GM19025 (cell line): ENCODE measurements at regions not wholly inside any gene's neighbourhood (a gene's known extent, or its start where the extent isn't known, plus 50 kb on each side); places are given as distances from the start of the nearest gene placed in this dataset.
"Not testable (repeated sequence)": the region's sequence is repeated elsewhere in the genome, so short reads cannot be mapped to it uniquely, and the experiment has no call there.

Experiments used
- ATAC-seq: cut with Tn5 transposase; IDR thresholded peaks from one replicate; pipeline ENCODE4 v1.9.1; 2021; ENCODE audit warnings: mild to moderate bottlenecking, low read depth, moderate library complexity; ENCODE audit not compliant: unreplicated experiment

- ATAC-seq = no peak
Measured at GRCh38 chr13:60811581-60811980, 414.6 kb downstream of the TDRD3 start.

GRCh38 chr13:60805640-60806039 is 408.6 kb downstream of the TDRD3 start:
- not testable (repeated sequence) for ATAC-seq

- no peak for ATAC-seq
Measured at GRCh38 chr13:60798503-60798902, 401.5 kb downstream of the TDRD3 start.

GRCh38 chr13:60797112-60797511 is 400.1 kb downstream of the TDRD3 start:
- no peak for ATAC-seq

GRCh38 chr13:60794751-60795150 is 397.7 kb downstream of the TDRD3 start:
- no peak for ATAC-seq

- no peak for ATAC-seq
Measured at GRCh38 chr13:60790620-60791019, 393.6 kb downstream of the TDRD3 start.

GRCh38 chr13:60788156-60788829 is 391.3 kb downstream of the TDRD3 start:
- no peak for ATAC-seq

- no peak for ATAC-seq
Measured at GRCh38 chr13:60787083-60787482, 390.1 kb downstream of the TDRD3 start.

- ATAC-seq = no peak
Measured at GRCh38 chr13:60772726-60773125, 375.7 kb downstream of the TDRD3 start.

GRCh38 chr13:60765700-60766411 is 368.8 kb downstream of the TDRD3 start:
- no peak for ATAC-seq

- ATAC-seq = no peak
Measured at GRCh38 chr13:60759499-60759898, 362.5 kb downstream of the TDRD3 start.

- ATAC-seq = no peak
Measured at GRCh38 chr13:60758637-60759036, 361.6 kb downstream of the TDRD3 start.

- no peak for ATAC-seq
Measured at GRCh38 chr13:60757501-60758215, 360.6 kb downstream of the TDRD3 start.

- no peak for ATAC-seq
Measured at GRCh38 chr13:60756306-60756705, 359.3 kb downstream of the TDRD3 start.

GRCh38 chr13:60755380-60756163 is 358.6 kb downstream of the TDRD3 start:
- ATAC-seq = no peak

GRCh38 chr13:60754211-60755090 is 357.4 kb downstream of the TDRD3 start:
- no peak for ATAC-seq

GRCh38 chr13:60753641-60754040 is 356.6 kb downstream of the TDRD3 start:
- no peak for ATAC-seq

GRCh38 chr13:60745343-60745742 is 348.3 kb downstream of the TDRD3 start:
- ATAC-seq = no peak

GRCh38 chr13:60733933-60734332 is 336.9 kb downstream of the TDRD3 start:
- no peak for ATAC-seq

- no peak for ATAC-seq
Measured at GRCh38 chr13:60727140-60727539, 330.1 kb downstream of the TDRD3 start.
